ENCODE measurements at regions not wholly inside any gene's neighbourhood (a gene's known extent, or its start where the extent isn't known, plus 50 kb on each side); places are given as distances from the start of the nearest gene placed in this dataset.
"Not testable (repeated sequence)": the region's sequence is repeated elsewhere in the genome, so short reads cannot be mapped to it uniquely, and the experiment has no call there.

- TF ChIP-seq POLR2A (IDR thresholded peaks at IDR 0.05; ENCODE audit: low read length) (no peak), GATA1 (IDR thresholded peaks at IDR 0.05; ENCODE audit: low read depth, low read length) (no peak)
- no peak for DNase-seq
Observed at GRCh38 chr15:59797756-59798604, 108.9 kb upstream of the BNIP2 start.

DNA sequence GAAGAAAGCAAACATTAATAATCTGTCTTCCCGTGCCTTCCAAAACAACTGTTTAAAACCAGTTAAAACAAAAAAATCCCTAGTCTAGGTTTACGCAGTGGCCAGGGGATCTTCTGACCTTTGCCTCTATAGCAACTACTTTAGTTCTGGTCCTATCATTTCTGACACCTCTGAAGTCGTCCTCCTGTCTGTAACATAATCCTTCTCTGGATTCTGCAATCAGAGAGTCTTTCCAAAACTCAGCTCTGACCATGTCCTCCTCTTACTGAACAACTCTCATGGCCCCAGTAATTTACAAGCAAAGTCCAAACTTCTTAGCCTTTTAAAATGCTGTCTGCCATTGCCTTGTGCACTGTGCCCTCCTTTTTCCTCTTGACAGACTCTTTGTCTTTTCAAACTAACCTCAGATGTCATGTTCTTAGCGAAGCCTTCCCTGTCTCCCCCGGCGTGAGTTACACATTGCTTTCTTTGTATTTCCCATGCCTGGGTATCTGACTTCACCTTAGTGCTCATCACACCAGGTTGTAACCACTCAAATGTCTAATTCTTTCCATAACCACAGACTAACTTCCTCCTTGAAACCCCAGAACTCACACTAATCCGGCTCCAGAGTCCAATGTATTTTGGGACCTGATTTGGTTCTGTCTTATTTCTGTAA is 105.2 kb upstream of the BNIP2 start:
- TF ChIP-seq GATA1 (IDR thresholded peaks at IDR 0.05; ENCODE audit: low read depth, low read length) = no peak
- TF ChIP-seq POLR2A (IDR thresholded peaks at IDR 0.05; ENCODE audit: low read length) = no peak
- DNase-seq = no peak

DNA sequence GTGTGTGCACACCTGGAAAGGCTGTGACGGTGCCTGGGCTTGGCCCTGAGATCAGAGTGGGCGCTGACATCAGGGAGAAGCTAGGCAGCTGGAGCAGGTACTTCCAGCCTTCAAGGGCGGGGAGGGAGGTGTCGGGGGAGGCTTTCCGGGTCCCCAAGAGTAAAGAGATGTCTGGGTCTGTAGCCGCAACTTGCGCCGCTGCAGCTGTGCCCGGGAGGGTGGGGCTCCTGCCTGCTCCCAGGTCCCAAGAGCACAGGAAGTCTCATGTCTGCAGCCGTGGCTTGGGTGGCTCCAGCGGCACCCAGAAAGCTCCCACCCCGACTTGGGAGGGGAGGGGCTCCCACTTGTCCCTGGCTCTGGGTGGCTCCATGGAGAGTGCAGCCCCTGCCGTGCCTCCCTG is 103.2 kb upstream of the BNIP2 start:
- TF ChIP-seq POLR2A (IDR thresholded peaks at IDR 0.05; ENCODE audit: low read length) (no peak), GATA1 (IDR thresholded peaks at IDR 0.05; ENCODE audit: low read depth, low read length) (no peak)
- DNase-seq = no peak

- no peak for DNase-seq
- TF ChIP-seq POLR2A (IDR thresholded peaks at IDR 0.05; ENCODE audit: low read length) (no peak), GATA1 (IDR thresholded peaks at IDR 0.05; ENCODE audit: low read depth, low read length) (no peak)
Observed at GRCh38 chr15:59791755-59792154, 102.6 kb upstream of the BNIP2 start.

GRCh38 chr15:59791079-59791478 is 102.0 kb upstream of the BNIP2 start:
- no peak for TF ChIP-seq POLR2A (IDR thresholded peaks at IDR 0.05; ENCODE audit: low read length)
- TF ChIP-seq GATA1 (IDR thresholded peaks at IDR 0.05; ENCODE audit: low read depth, low read length) = no peak
- no peak for DNase-seq

DNA sequence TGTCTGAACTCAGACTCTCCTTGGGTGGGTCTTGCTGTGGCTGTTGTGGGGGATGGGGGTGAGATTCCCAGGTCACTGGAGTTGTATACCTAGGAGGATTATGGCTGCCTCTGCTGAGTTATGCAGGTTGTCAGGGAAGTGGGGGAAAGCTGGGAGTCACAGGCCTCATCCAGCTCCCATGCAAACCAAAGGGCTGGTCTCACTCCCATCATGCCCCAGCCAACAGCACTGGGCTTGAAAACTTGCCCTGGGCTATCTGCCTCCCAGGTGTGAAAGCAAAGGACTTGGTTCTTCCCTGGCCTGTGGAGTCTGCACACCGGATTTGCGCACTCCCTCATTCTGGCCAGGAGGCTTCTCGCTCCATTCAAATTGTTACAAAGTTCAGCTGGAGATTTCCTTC is 97.3 kb upstream of the BNIP2 start:
- not testable (repeated sequence) for DNase-seq

DNA sequence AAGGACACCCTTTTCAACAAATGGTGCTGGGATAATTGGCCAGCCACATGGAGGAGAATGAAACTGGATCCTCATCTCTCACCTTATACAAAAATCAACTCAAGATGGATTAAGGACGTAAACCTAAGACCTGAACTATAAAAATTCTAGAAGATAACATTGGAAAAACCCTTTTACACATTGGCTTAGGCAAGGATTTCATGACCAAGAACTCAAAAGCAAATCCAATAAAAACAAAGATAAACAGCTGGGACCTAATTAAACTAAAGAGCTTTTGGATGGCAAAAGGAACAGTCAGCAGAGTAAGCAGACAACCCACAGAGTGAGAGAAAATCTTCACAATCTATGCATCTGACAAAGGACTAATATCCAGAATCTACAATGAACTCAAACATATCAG is 96.9 kb upstream of the BNIP2 start:
- not testable (repeated sequence) for DNase-seq

DNA sequence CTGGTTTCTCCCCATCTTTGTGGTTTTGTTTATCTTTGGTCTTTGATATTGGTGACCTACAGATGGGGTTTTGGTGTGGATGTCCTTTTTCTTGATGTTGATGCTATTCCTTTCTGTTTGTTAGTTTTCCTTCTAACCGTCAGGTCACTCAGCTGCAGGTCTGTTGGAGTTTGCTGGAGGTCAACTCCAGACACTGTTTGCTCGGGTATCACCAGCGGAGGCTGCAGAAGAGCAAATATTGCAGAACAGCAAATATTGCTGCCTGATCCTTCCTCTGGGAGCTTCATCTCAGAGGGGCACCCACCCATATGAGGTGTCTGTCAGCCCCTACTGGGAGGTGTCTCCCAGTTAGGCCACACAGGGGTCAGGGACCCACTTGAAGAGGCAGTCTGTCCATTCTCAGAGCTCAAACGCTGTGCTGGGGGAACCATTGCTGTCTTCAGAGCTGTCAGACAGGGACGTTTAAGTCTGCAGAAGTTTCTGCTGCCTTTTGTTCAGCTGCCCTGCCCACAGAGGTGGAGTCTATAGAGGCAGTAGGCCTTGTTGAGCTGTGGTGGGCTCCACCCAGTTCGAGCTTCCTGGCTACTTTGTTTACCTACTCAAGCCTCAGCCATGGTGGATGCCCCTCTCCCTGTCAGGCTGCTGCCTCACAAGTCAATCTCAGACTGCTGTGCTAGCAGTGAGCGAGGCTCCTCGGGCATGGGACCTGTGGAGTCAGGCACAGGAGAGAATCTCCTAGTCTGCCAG is 94.8 kb upstream of the BNIP2 start:
- not testable (repeated sequence) for DNase-seq

GRCh38 chr15:59779110-59779509 is 90.0 kb upstream of the BNIP2 start:
- TF ChIP-seq GATA1 (IDR thresholded peaks at IDR 0.05; ENCODE audit: low read depth, low read length) = no peak
- no peak for TF ChIP-seq POLR2A (IDR thresholded peaks at IDR 0.05; ENCODE audit: low read length)
- DNase-seq = no peak

DNA sequence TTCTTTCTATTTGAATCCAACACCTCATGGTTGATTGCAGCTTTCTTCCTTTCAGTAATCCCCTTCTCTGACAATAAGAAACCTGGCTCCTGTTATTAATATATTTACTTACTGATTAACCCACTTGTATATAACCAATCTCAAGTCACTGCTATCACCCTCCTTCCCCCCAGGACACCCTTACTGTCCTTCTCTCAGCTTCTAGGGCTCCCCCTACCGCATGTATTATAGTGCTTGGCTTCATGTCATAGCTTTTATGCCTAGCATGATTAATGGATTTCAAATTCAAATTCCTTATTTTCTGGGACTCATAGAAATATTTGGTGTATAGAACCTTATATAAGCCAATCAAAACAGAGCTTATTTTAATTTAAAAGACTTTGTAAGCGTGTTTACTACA is 75.7 kb upstream of the BNIP2 start:
- no peak for TF ChIP-seq GATA1 (IDR thresholded peaks at IDR 0.05; ENCODE audit: low read depth, low read length)
- no peak for TF ChIP-seq POLR2A (IDR thresholded peaks at IDR 0.05; ENCODE audit: low read length)
- DNase-seq = no peak

DNA sequence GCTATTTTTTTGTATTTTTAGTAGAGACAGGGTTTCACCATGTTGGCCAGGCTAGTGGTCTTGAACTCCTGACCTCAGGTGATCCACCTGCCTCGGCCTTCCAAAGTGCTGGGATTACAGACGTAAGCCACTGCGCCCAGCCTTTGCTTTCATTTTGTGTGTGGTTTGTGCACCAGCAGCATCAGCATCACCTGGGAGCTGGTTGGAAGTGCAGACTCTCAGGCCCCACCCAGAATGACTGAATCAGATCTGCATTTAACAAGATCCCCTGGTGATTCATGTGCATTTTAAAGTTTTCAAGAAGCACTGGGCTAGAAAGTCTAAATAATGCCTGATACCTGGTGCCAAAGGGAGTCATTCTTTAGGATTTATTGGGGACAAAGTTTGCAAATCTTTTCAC is 73.4 kb upstream of the BNIP2 start:
- no peak for DNase-seq
- TF ChIP-seq GATA1 (IDR thresholded peaks at IDR 0.05; ENCODE audit: low read depth, low read length) (no peak), POLR2A (IDR thresholded peaks at IDR 0.05; ENCODE audit: low read length) (no peak)

DNA sequence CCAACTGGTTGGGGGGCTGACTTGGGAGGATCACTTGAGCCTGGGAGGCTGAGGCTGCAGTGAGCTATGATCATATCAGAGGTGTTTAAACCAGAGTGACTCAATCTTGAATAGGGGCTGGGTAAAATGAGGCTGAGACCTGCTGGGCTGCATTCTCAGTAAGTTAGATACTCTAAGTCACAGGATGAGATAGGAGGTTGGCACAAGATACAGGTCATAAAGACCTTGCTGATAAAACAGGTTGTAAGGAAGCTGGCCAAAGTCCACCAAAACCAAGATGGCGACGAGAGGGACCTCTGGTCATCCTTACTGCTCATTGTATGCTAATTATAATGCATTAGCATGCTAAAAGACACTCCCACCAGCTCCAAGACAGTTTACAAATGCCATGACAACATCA is 71.1 kb upstream of the BNIP2 start:
- DNase-seq = not testable (repeated sequence)

- TF ChIP-seq GATA1 (IDR thresholded peaks at IDR 0.05; ENCODE audit: low read depth, low read length) (no peak), POLR2A (IDR thresholded peaks at IDR 0.05; ENCODE audit: low read length) (no peak)
- no peak for DNase-seq
Observed at GRCh38 chr15:59751552-59752413, 62.7 kb upstream of the BNIP2 start.

- no peak for TF ChIP-seq GATA1 (IDR thresholded peaks at IDR 0.05; ENCODE audit: low read depth, low read length)
- TF ChIP-seq POLR2A (IDR thresholded peaks at IDR 0.05; ENCODE audit: low read length) = no peak
Observed at GRCh38 chr15:59746777-59747176, 57.7 kb upstream of the BNIP2 start.

More at GRCh38 chr15:59746777-59747176, 57.7 kb upstream of the BNIP2 start:
- DNase-seq = no peak
